A673 (cell line): ENCODE measurements at regions not wholly inside any gene's neighbourhood (a gene's known extent, or its start where the extent isn't known, plus 50 kb on each side); places are given as distances from the start of the nearest gene placed in this dataset.

Experiments used
- BruUV-seq: library from RNA; stranded (reverse); fragments of 400-500 nt; replicated peaks from 2 replicates; lab custom pipeline; 2021; lab: Mats Ljungman, UMichigan
- CTCF ChIA-PET: fragments of 300-600 bp; sonication (Branson Sonifier 250); formaldehyde crosslinking; loops from one replicate; lab custom pipeline; 2022; ENCODE audit warnings: antibody characterized with exemption; lab: Charles Lee
- POLR2A ChIA-PET: fragments of 300-600 bp; sonication (Branson Sonifier 250); formaldehyde crosslinking; loops from one replicate; lab custom pipeline; 2022; ENCODE audit warnings: antibody characterized with exemption; ENCODE audit not compliant: low non-redundant PET; lab: Charles Lee
- DNase-seq: peaks from one replicate; pipeline ENCODE4 v3.0.0-alpha.2; 2015; ENCODE audit warnings: low spot score
- H3K27ac ChIP-seq: fragments of 200-600 bp; sonication (generic); 2 replicates; pipeline ENCODE4 v1.5.1; 2016; ENCODE audit warnings: mixed run types, low read depth, mild to moderate bottlenecking, mixed read lengths, antibody characterized with exemption, low read length; ENCODE audit not compliant: poor library complexity, severe bottlenecking
- H3K27me3 ChIP-seq: fragments of 200-600 bp; sonication (generic); replicated peaks from 2 replicates; pipeline ENCODE4 v1.6.1; 2017; ENCODE audit warnings: mixed run types, low read depth, mild to moderate bottlenecking, mixed read lengths, antibody characterized with exemption, low read length; ENCODE audit not compliant: insufficient read depth, poor library complexity
- H3K36me3 ChIP-seq: fragments of 200-600 bp; sonication (generic); 2 replicates; pipeline ENCODE4 v1.6.1; 2016; ENCODE audit warnings: mixed run types, mild to moderate bottlenecking, mixed read lengths, antibody characterized with exemption, low read length; ENCODE audit not compliant: insufficient read depth, poor library complexity, severe bottlenecking
- H3K4me1 ChIP-seq: fragments of 200-600 bp; sonication (generic); 2 replicates; pipeline ENCODE4 v1.6.1; 2017; ENCODE audit warnings: mixed run types, mild to moderate bottlenecking, mixed read lengths, antibody characterized with exemption, low read length; ENCODE audit not compliant: insufficient read depth, poor library complexity, severe bottlenecking
- H3K4me3 ChIP-seq: fragments of 200-600 bp; sonication (generic); 2 replicates; pipeline ENCODE4 v1.5.1; 2016; ENCODE audit warnings: low read depth, mixed run types, mild to moderate bottlenecking, mixed read lengths, low read length; ENCODE audit not compliant: poor library complexity, severe bottlenecking
- H3K9me3 ChIP-seq: fragments of 200-600 bp; sonication (generic); 2 replicates; pipeline ENCODE4 v1.6.1; 2016; ENCODE audit warnings: mixed run types, low read depth, mild to moderate bottlenecking, mixed read lengths, antibody characterized with exemption, low read length; ENCODE audit not compliant: poor library complexity, severe bottlenecking
- CTCF ChIP-seq: fragments of 300-800, 200-600 bp; sonication (generic); conservative IDR thresholded peaks from 2 replicates; pipeline ENCODE4 v1.5.1; 2017; ENCODE audit warnings: low read depth, mild to moderate bottlenecking, antibody characterized with exemption, low read length, moderate library complexity, mixed read lengths
- EZH2 ChIP-seq: fragments of 200-600 bp; sonication (generic); IDR thresholded peaks from 2 replicates; pipeline ENCODE4 v1.6.1; 2017; ENCODE audit warnings: borderline replicate concordance, low read depth, mild to moderate bottlenecking, mixed read lengths, antibody characterized with exemption, low read length; ENCODE audit not compliant: poor library complexity, severe bottlenecking
- intact Hi-C: fragments of 100-400 bp; cut with micrococcal nuclease; formaldehyde crosslinking; loops from one replicate; pipeline ENCODE4 v1.10.0; 2022; ENCODE audit not compliant: unreplicated experiment

- no TSS peak for BruUV-seq
- intact Hi-C loops: no loop called here
- no peak overlapping the region for H3K4me3 ChIP-seq
- TF ChIP-seq CTCF: no peak
- no peak for TF ChIP-seq EZH2
- no peaks in the 10 kb centered on the region for H3K36me3 ChIP-seq
- ChIA-PET POLR2A (interaction anchor here (0.6 kb wide), 1 partner anchor 184 kb away, joined by 3 read pairs; no protein-coding TSS in a partner anchor), CTCF (no interaction called here)
- DNase-seq: no peak
- no peaks in the 10 kb centered on the region for H3K27me3 ChIP-seq
- peaks cover 12% of the 10 kb centered on the region for H3K4me1 ChIP-seq
- no peaks in the 10 kb centered on the region for H3K9me3 ChIP-seq
- H3K27ac ChIP-seq: peak overlapping the region; percentile 19
These were observed 507.4 kb upstream of the JARID2 start for GRCh38 chr6:14738497-14738896.

- intact Hi-C loops: no loop called here
- Histone ChIP-seq H3K4me1 (peaks cover 12% of the 10 kb centered on the region), H3K27ac (peak overlapping the region; percentile 19), H3K36me3 (no peaks in the 10 kb centered on the region), H3K4me3 (no peak overlapping the region), H3K9me3 (no peaks in the 10 kb centered on the region), H3K27me3 (no peaks in the 10 kb centered on the region)
- TF ChIP-seq EZH2 (no peak), CTCF (no peak)
- DNase-seq: peak; percentile 73
- BruUV-seq: no TSS peak
- CTCF ChIA-PET: no interaction called here
- POLR2A ChIA-PET: no interaction called here
These were observed 506.9 kb upstream of the JARID2 start for GRCh38 chr6:14738933-14739332.

- Histone ChIP-seq H3K27me3 (no peaks in the 10 kb centered on the region), H3K4me3 (no peak overlapping the region), H3K4me1 (peaks cover 12% of the 10 kb centered on the region), H3K36me3 (no peaks in the 10 kb centered on the region), H3K9me3 (no peaks in the 10 kb centered on the region), H3K27ac (no peak overlapping the region)
- TF ChIP-seq CTCF: no peak
- no peak for TF ChIP-seq EZH2
- ChIA-PET CTCF (no interaction called here), POLR2A (no interaction called here)
- DNase-seq: no peak
- BruUV-seq: no TSS peak
- intact Hi-C loops: no loop called here
These were observed 506.0 kb upstream of the JARID2 start for GRCh38 chr6:14739827-14740226.
